K562 (cell line): ENCODE measurements at regions not wholly inside any gene's neighbourhood (a gene's known extent, or its start where the extent isn't known, plus 50 kb on each side); places are given as distances from the start of the nearest gene placed in this dataset.

Source experiments
- ATAC-seq: fragments of 200-7000 bp; cut with Tn5 transposase; 3 replicates; pipeline ENCODE4 v1.9.1; 2020; ENCODE audit warnings: moderate library complexity
- BruUV-seq: library from RNA; stranded (reverse); fragments of 400-500 nt; replicated peaks from 2 replicates; lab custom pipeline; 2021; lab: Mats Ljungman, UMichigan
- CTCF ChIA-PET: fragments of 300-600 bp; formaldehyde crosslinking; extraction: SDS; loops from one replicate; lab custom pipeline; 2021; ENCODE audit warnings: low intra/inter-chr PET ratio; lab: Yijun Ruan, JAX
- POLR2A ChIA-PET: fragments of 300-600, 350-650 bp; sonication (Branson Sonifier 250); formaldehyde crosslinking; extraction: SDS; loops from one replicate; lab custom pipeline; 2021; ENCODE audit warnings: antibody characterized with exemption, inconsistent platforms; lab: Yijun Ruan, JAX
- DNase-seq, 4 experiments: peaks; one replicate each; pipeline versions ENCODE4 v3.0.0 to v3.0.0-alpha.2; 2011 to 2018; ENCODE audit warnings: low spot score in 3 of 4, mixed read lengths in 3 of 4; ENCODE audit errors: extremely low read depth in 1 of 4
- FAIRE-seq: peaks from 2 replicates; lab custom pipeline; 2011; peaks lifted over from hg19 to GRCh38; lab: Jason Lieb, UNC
- H2AFZ ChIP-seq: 2 replicates; pipeline ENCODE4 v1.6.0; 2011; ENCODE audit warnings: low read depth, low read length, control low read depth, inconsistent platforms
- H3K27ac ChIP-seq: fragments of 200-600 bp; 3 replicates; pipeline ENCODE4 v1.8.0; 2011; ENCODE audit warnings: low read depth, mild to moderate bottlenecking, control low read depth, inconsistent platforms, low read length, moderate library complexity, mixed read lengths; ENCODE audit errors: extremely low read depth
- H3K27me3 ChIP-seq, 2 experiments: fragments of 300-600 bp in 1 of 2; 2 replicates in 1 of 2; 3 replicates in 1 of 2; pipeline versions ENCODE4 v1.6.0 to v1.8.0; 2011; ENCODE audit warnings: inconsistent platforms in 2 of 2, low read length in 2 of 2, mild to moderate bottlenecking in 1 of 2, mixed read lengths in 1 of 2, moderate library complexity in 1 of 2; ENCODE audit not compliant: control insufficient read depth in 2 of 2, insufficient read depth in 2 of 2
- H3K36me3 ChIP-seq: fragments of 300-600 bp; 3 replicates; pipeline ENCODE4 v1.8.0; 2011; ENCODE audit warnings: mild to moderate bottlenecking, low read length, inconsistent platforms; ENCODE audit not compliant: control insufficient read depth, insufficient read depth
- H3K4me1 ChIP-seq, 2 experiments: fragments of 200-600 bp in 1 of 2; replicated peaks in 1 of 2; 2 replicates in 1 of 2; 3 replicates in 1 of 2; pipeline versions ENCODE4 v1.5.1 to v1.8.0; 2011; ENCODE audit warnings: inconsistent platforms in 2 of 2, low read length in 2 of 2, mild to moderate bottlenecking in 1 of 2, mixed read lengths in 1 of 2, moderate library complexity in 1 of 2; ENCODE audit not compliant: control insufficient read depth in 2 of 2, insufficient read depth in 2 of 2
- H3K4me2 ChIP-seq: 2 replicates; pipeline ENCODE4 v1.6.1; 2011; ENCODE audit warnings: low read length, control low read depth, inconsistent platforms, mixed read lengths; ENCODE audit not compliant: insufficient read depth
- H3K4me3 ChIP-seq: fragments of 200-600 bp; sonication (generic), shearing (Covaris generic); 2 replicates; pipeline ENCODE4 v1.5.1; 2016; ENCODE audit warnings: control low read depth, inconsistent platforms
- H3K79me2 ChIP-seq: fragments of 200-600 bp; 3 replicates; pipeline ENCODE4 v1.8.0; 2011; ENCODE audit warnings: low read length, inconsistent platforms; ENCODE audit not compliant: control insufficient read depth, insufficient read depth
- H3K9ac ChIP-seq, 2 experiments: 2 replicates each; pipeline versions ENCODE4 v1.6.0 to v1.6.1; 2011; ENCODE audit warnings: low read depth in 2 of 2, low read length in 2 of 2, control low read depth in 1 of 2, inconsistent platforms in 1 of 2, mild to moderate bottlenecking in 1 of 2, mixed read lengths in 1 of 2; ENCODE audit not compliant: insufficient read depth in 1 of 2
- H3K9me1 ChIP-seq: one replicate; pipeline ENCODE4 v1.6.0; 2011; ENCODE audit warnings: inconsistent platforms, mild to moderate bottlenecking, low read length, moderate library complexity; ENCODE audit not compliant: control insufficient read depth, insufficient read depth
- H3K9me3 ChIP-seq: replicated peaks from 2 replicates; pipeline ENCODE4 v1.5.1; 2011; ENCODE audit warnings: low read depth, low read length, inconsistent platforms; ENCODE audit not compliant: control insufficient read depth, insufficient read depth
- H4K20me1 ChIP-seq: replicated peaks from 2 replicates; pipeline ENCODE4 v1.6.1; 2011; ENCODE audit warnings: low read length, inconsistent platforms, mixed read lengths; ENCODE audit not compliant: control insufficient read depth, insufficient read depth
- CCNT2 ChIP-seq: IDR thresholded peaks from 2 replicates; pipeline ENCODE4 v1.6.1; 2011; ENCODE audit warnings: borderline replicate concordance, low read depth, mild to moderate bottlenecking, moderate library complexity, mixed read lengths, low read length; ENCODE audit not compliant: insufficient read length; ENCODE audit errors: extremely low read depth
- EP300 ChIP-seq: IDR thresholded peaks from 2 replicates; pipeline ENCODE4 v1.6.1; 2012; ENCODE audit warnings: low read length, improper control_type of control experiment
- FUS ChIP-seq: fragments of 200-400 bp; formaldehyde crosslinking; optimal IDR thresholded peaks from 2 replicates; pipeline ENCODE3; 2017; ENCODE audit warnings: low read depth, low read length
- KHSRP ChIP-seq: fragments of 450-650 bp; IDR thresholded peaks from 2 replicates; pipeline ENCODE4 v1.6.1; 2017
- MTF1 ChIP-seq: fragments of 250-450 bp; sonication (Bioruptor Pico); IDR thresholded peaks from 2 replicates; pipeline ENCODE4 v1.9.0; 2021; ENCODE audit warnings: moderate library complexity, mild to moderate bottlenecking, inconsistent platforms, borderline replicate concordance
- NFRKB ChIP-seq: fragments of 450-650 bp; IDR thresholded peaks from 2 replicates; pipeline ENCODE4 v1.6.1; 2016; ENCODE audit warnings: low read depth
- PYGO2 ChIP-seq: fragments of 450-650 bp; IDR thresholded peaks from 2 replicates; pipeline ENCODE4 v1.6.1; 2016; ENCODE audit warnings: mild to moderate bottlenecking, missing genetic modification characterization, moderate library complexity, missing compliant biosample characterization
- SMAD4 ChIP-seq: fragments of 250-450 bp; sonication (Bioruptor Pico); conservative IDR thresholded peaks from 2 replicates; pipeline ENCODE4 v1.8.0; 2021; ENCODE audit warnings: inconsistent platforms, mild to moderate bottlenecking, moderate library complexity
- SNRNP70 ChIP-seq: fragments of 200-400 bp; formaldehyde crosslinking; optimal IDR thresholded peaks from 2 replicates; pipeline ENCODE3; 2017; ENCODE audit warnings: low read depth, low read length
- ZNF232 ChIP-seq: sonication (generic); formaldehyde crosslinking; IDR thresholded peaks from 2 replicates; pipeline ENCODE4 v1.8.0; 2022; ENCODE audit warnings: mild to moderate bottlenecking, missing genetic modification reagents
- WGBS: fragments of 100-300 bp; shearing (Covaris generic); methylation state at CpG from one replicate; pipeline ENCODE4 v1.1.6; 2016; ENCODE audit warnings: low coverage, mixed read lengths; ENCODE audit not compliant: insufficient coverage; ENCODE audit errors: missing lambda C conversion rate; 5-methylcytosine and 5-hydroxymethylcytosine counted together
- in situ Hi-C: fragments of 300-500 bp; cut with MboI; formaldehyde crosslinking; loops from 4 replicates; pipeline ENCODE4 v1.15.0; 2018; ENCODE audit warnings: inconsistent platforms, mixed read lengths
- intact Hi-C: fragments of 100-400 bp; cut with micrococcal nuclease; formaldehyde crosslinking; loops from 2 replicates; pipeline ENCODE4 v1.14.2; 2022

- H4K20me1 ChIP-seq = no peaks in the 10 kb centered on the region
- ChIA-PET CTCF (no interaction called here), POLR2A (no interaction called here)
- no peaks in the 10 kb centered on the region for H3K79me2 ChIP-seq
- H3K9me3 ChIP-seq = 0 out of 2 replicates have a peak, but pooled peaks cover 2% of the 10 kb centered on the region
- ATAC-seq (no peak), DNase-seq (no peak), FAIRE-seq (no peak)
- 4% methylated on average over 2 of the region's 2 CpGs for WGBS
- no peak overlapping the region for H3K4me2 ChIP-seq
- no peaks in the 10 kb centered on the region for H3K9me1 ChIP-seq
- H3K9ac ChIP-seq = no peak overlapping the region
- no TSS peak for BruUV-seq
- intact Hi-C loops (no loop called here), in situ Hi-C loops (no loop called here)
- no peak for TF ChIP-seq ZNF232 (CRISPR knock-in tag)
- no peak for TF ChIP-seq CCNT2
- no peak for TF ChIP-seq EP300
- TF ChIP-seq MTF1 (CRISPR knock-in tag) = no peak
- no peak for TF ChIP-seq SNRNP70
- no peak for TF ChIP-seq FUS
- TF ChIP-seq PYGO2 = no peak
- no peak for TF ChIP-seq SMAD4 (CRISPR knock-in tag)
- no peak for TF ChIP-seq NFRKB
- no peak for TF ChIP-seq KHSRP
- no peaks in the 10 kb centered on the region for H3K4me1 ChIP-seq
- no peaks in the 10 kb centered on the region for H3K36me3 ChIP-seq
- H2AFZ ChIP-seq = no peak overlapping the region
- no peak overlapping the region for H3K4me3 ChIP-seq
- H3K27me3 ChIP-seq = no peaks in the 10 kb centered on the region
- H3K27ac ChIP-seq = no peak overlapping the region
These were observed 1048.3 kb downstream of the AMY1C start for GRCh38 chr1:104797982-104798381.
